Lower lobe of right lung (tissue), 2 donors: ENCODE measurements at regions not wholly inside any gene's neighbourhood (a gene's known extent, or its start where the extent isn't known, plus 50 kb on each side); places are given as distances from the start of the nearest gene placed in this dataset.
"Not testable (repeated sequence)": the region's sequence is repeated elsewhere in the genome, so short reads cannot be mapped to it uniquely, and the experiment has no call there.

Experiments
- ATAC-seq, 2 donors: fragments of 200-7000 bp; cut with Tn5 transposase; one replicate each; pipeline ENCODE4 v1.9.1; 2020 to 2022; ENCODE audit warnings: mild to moderate bottlenecking in 2 of 2, moderate library complexity in 2 of 2
- DNase-seq: peaks from one replicate; pipeline ENCODE4 v3.0.0-alpha.2; 2020
- H3K27ac ChIP-seq: fragments of 200-600 bp; one replicate; pipeline ENCODE4 v1.8.0; 2022
- H3K27me3 ChIP-seq: fragments of 200-600 bp; one replicate; pipeline ENCODE4 v1.8.0; 2022; ENCODE audit warnings: low read depth
- H3K36me3 ChIP-seq: fragments of 200-600 bp; one replicate; pipeline ENCODE4 v1.8.0; 2022; ENCODE audit warnings: mild to moderate bottlenecking
- H3K4me1 ChIP-seq: fragments of 200-600 bp; one replicate; pipeline ENCODE4 v1.8.0; 2022
- H3K4me3 ChIP-seq: fragments of 200-600 bp; one replicate; pipeline ENCODE4 v1.8.0; 2022; ENCODE audit warnings: mild to moderate bottlenecking
- H3K9me3 ChIP-seq: fragments of 200-600 bp; one replicate; pipeline ENCODE4 v1.8.0; 2022
- intact Hi-C: fragments of 100-400 bp; cut with DNase I; formaldehyde crosslinking; loops from one replicate; pipeline ENCODE4 v1.11.0; 2022
- TF ChIP-seq, protein P1 (sequence below): fragments of 200-600 bp; IDR thresholded peaks from one replicate; pipeline ENCODE4 v1.8.0; 2022; ENCODE audit warnings: antibody characterized with exemption, mild to moderate bottlenecking
- donor health status: DM: no; HTN: yes; CAD: no; lungs with severe emphysema.

GRCh38 chr7:131999193-131999592 lies 442.8 kb upstream of the PODXL start:
- TF ChIP-seq, protein P1, sequence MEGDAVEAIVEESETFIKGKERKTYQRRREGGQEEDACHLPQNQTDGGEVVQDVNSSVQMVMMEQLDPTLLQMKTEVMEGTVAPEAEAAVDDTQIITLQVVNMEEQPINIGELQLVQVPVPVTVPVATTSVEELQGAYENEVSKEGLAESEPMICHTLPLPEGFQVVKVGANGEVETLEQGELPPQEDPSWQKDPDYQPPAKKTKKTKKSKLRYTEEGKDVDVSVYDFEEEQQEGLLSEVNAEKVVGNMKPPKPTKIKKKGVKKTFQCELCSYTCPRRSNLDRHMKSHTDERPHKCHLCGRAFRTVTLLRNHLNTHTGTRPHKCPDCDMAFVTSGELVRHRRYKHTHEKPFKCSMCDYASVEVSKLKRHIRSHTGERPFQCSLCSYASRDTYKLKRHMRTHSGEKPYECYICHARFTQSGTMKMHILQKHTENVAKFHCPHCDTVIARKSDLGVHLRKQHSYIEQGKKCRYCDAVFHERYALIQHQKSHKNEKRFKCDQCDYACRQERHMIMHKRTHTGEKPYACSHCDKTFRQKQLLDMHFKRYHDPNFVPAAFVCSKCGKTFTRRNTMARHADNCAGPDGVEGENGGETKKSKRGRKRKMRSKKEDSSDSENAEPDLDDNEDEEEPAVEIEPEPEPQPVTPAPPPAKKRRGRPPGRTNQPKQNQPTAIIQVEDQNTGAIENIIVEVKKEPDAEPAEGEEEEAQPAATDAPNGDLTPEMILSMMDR, result no peak

GRCh38 chr7:131995324-131995723 lies 438.9 kb upstream of the PODXL start:
- no peaks in the 10 kb centered on the region for H3K4me1 ChIP-seq
- H3K4me3 ChIP-seq, result no peak overlapping the region
- H3K36me3 ChIP-seq, result no peaks in the 10 kb centered on the region
- intact Hi-C loops, result no loop called here
- ATAC-seq, result no peak
- H3K27me3 ChIP-seq, result peaks cover 3% of the 10 kb centered on the region
- no peak overlapping the region for H3K27ac ChIP-seq
- no peaks in the 10 kb centered on the region for H3K9me3 ChIP-seq
- TF ChIP-seq, protein P1, result no peak
- no peak for DNase-seq

More at GRCh38 chr7:131999193-131999592, 442.8 kb upstream of the PODXL start:
- Histone ChIP-seq H3K9me3 (no peaks in the 10 kb centered on the region), H3K36me3 (no peaks in the 10 kb centered on the region), H3K27me3 (no peaks in the 10 kb centered on the region), H3K4me1 (no peaks in the 10 kb centered on the region), H3K4me3 (no peak overlapping the region), H3K27ac (no peak overlapping the region)
- DNase-seq, result no peak
- no peak for ATAC-seq
- intact Hi-C loops, result no loop called here

DNA sequence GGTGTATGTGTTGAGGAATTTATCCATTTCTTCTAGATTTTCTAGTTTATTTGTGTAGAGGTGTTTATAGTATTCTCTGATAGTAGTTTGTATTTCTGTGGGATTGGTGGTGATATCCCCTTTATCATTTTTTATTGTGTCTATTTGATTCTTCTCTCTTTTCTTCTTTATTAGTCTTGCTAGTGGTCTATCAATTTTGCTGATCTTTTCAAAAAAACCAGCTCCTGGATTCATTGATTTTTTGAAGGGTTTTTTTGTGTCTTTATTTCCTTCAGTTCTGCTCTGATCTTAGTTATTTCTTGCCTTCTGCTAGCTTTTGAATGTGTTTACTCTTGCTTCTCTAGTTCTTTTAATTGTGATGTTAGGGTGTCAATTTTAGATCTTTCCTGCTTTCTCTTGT lies 424.6 kb upstream of the PODXL start:
- intact Hi-C loops, ATAC-seq, H3K4me1 ChIP-seq, H3K27ac ChIP-seq, H3K9me3 ChIP-seq, H3K4me3 ChIP-seq, H3K36me3 ChIP-seq, H3K27me3 ChIP-seq, DNase-seq: not testable (repeated sequence)

DNA sequence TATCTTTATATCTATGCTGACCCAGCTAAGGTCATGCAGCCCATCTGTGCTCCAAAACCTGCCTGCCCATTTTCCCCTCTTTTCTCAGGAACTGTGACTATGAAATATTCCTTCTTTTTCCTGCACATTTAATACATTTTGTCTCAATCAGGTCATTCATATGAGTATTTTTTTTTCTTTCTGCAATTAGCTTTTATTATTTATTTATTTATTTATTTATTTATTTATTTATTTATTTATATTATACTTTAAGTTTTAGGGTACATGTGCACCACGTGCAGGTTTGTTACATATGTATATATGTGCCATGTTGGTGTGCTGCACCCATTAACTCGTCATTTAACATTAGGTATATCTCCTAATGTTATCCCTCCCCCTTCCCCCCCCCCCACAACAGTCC lies 421.7 kb upstream of the PODXL start:
- H3K4me1 ChIP-seq, DNase-seq, H3K4me3 ChIP-seq, H3K27ac ChIP-seq, H3K27me3 ChIP-seq, ATAC-seq, intact Hi-C loops, H3K36me3 ChIP-seq, H3K9me3 ChIP-seq: not testable (repeated sequence)

GRCh38 chr7:131976411-131976810 lies 420.0 kb upstream of the PODXL start:
- Histone ChIP-seq H3K27ac (no peak overlapping the region), H3K4me1 (no peaks in the 10 kb centered on the region), H3K27me3 (no peaks in the 10 kb centered on the region), H3K4me3 (no peak overlapping the region), H3K36me3 (no peaks in the 10 kb centered on the region), H3K9me3 (no peaks in the 10 kb centered on the region)
- no peak for DNase-seq
- TF ChIP-seq, protein P1, result no peak
- intact Hi-C loops, result no loop called here
- no peak for ATAC-seq

DNA sequence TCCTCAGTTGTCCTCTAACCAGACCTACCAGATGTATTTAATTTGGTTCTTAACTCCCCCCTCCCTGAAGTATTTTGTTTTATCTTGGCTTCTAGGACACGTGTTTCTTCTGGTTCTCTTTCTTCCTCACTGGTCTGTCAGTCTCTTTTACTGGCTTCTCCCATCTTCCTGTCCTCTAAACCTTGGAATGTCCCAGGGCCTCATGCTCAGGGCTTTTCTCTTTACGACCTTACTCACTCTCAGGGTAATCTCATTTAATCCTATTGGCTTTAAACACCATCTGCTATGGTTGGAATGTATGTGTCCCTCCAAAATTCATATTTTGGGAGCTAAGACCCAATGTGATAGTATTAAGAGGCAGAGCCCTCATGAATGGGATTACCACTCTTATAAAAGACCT lies 418.2 kb upstream of the PODXL start:
- ATAC-seq, result no peak
- TF ChIP-seq, protein P1, result no peak
- no peak overlapping the region for H3K4me3 ChIP-seq
- intact Hi-C loops, result no loop called here
- H3K27ac ChIP-seq, result no peak overlapping the region
- DNase-seq, result no peak
- H3K27me3 ChIP-seq, result no peaks in the 10 kb centered on the region
- H3K4me1 ChIP-seq, result no peaks in the 10 kb centered on the region
- H3K36me3 ChIP-seq, result no peaks in the 10 kb centered on the region
- no peaks in the 10 kb centered on the region for H3K9me3 ChIP-seq

GRCh38 chr7:131972251-131972650 lies 415.8 kb upstream of the PODXL start:
- Histone ChIP-seq H3K9me3 (no peaks in the 10 kb centered on the region), H3K36me3 (no peaks in the 10 kb centered on the region), H3K4me1 (no peaks in the 10 kb centered on the region), H3K27me3 (no peaks in the 10 kb centered on the region), H3K27ac (no peak overlapping the region), H3K4me3 (no peak overlapping the region)
- intact Hi-C loops, result no loop called here
- DNase-seq (no peak), ATAC-seq (no peak)
- TF ChIP-seq, protein P1, result no peak
